Neural progenitor cell (in vitro differentiated cells): ENCODE measurements at regions not wholly inside any gene's neighbourhood (a gene's known extent, or its start where the extent isn't known, plus 50 kb on each side); places are given as distances from the start of the nearest gene placed in this dataset.
"Not testable (repeated sequence)": the region's sequence is repeated elsewhere in the genome, so short reads cannot be mapped to it uniquely, and the experiment has no call there.

ENCODE experiments used
- DNase-seq: peaks from one replicate; pipeline ENCODE4 v3.0.0-alpha.2; 2016; ENCODE audit warnings: low spot score
- H2AFZ ChIP-seq: fragments of 200-600 bp; sonication (generic); replicated peaks from 2 replicates; pipeline ENCODE4 v1.6.1; 2016; ENCODE audit warnings: antibody characterized with exemption
- H3F3A ChIP-seq: fragments of 200-600 bp; sonication (generic); 2 replicates; pipeline ENCODE4 v1.6.1; 2016; ENCODE audit warnings: antibody characterized with exemption, low read depth
- H3K27ac ChIP-seq: fragments of 200-600 bp; sonication (generic); 2 replicates; pipeline ENCODE4 v1.5.1; 2016; ENCODE audit warnings: mild to moderate bottlenecking
- H3K27me3 ChIP-seq: fragments of 200-600 bp; sonication (generic); 2 replicates; pipeline ENCODE4 v1.6.1; 2016; ENCODE audit warnings: mild to moderate bottlenecking, moderate library complexity
- H3K36me3 ChIP-seq: fragments of 200-600 bp; sonication (generic); 2 replicates; pipeline ENCODE4 v1.5.1; 2016
- H3K4me1 ChIP-seq: fragments of 200-600 bp; sonication (generic); 2 replicates; pipeline ENCODE4 v1.6.1; 2016; ENCODE audit warnings: mixed run types
- H3K4me2 ChIP-seq: fragments of 200-600 bp; sonication (generic); 2 replicates; pipeline ENCODE4 v1.6.1; 2016
- H3K4me3 ChIP-seq: fragments of 200-600 bp; sonication (generic); 2 replicates; pipeline ENCODE4 v1.5.1; 2016
- H3K79me2 ChIP-seq: fragments of 200-600 bp; sonication (generic); 2 replicates; pipeline ENCODE4 v1.6.1; 2016; ENCODE audit warnings: low read depth
- H3K9ac ChIP-seq: fragments of 200-600 bp; sonication (generic); 2 replicates; pipeline ENCODE4 v1.6.1; 2016
- H3K9me3 ChIP-seq: fragments of 200-600 bp; sonication (generic); 2 replicates; pipeline ENCODE4 v1.5.1; 2016; ENCODE audit warnings: low read depth
- H4K20me1 ChIP-seq: fragments of 200-600 bp; sonication (generic); 2 replicates; pipeline ENCODE4 v1.6.1; 2016; ENCODE audit warnings: low read depth
- H3K27ac Mint-ChIP-seq: 3 replicates; pipeline ENCODE4 v1.8.0; 2021; ENCODE audit warnings: mixed read lengths
- H3K27me3 Mint-ChIP-seq: 2 replicates; pipeline ENCODE4 v1.8.0; 2022; ENCODE audit warnings: low read depth, mild to moderate bottlenecking, inconsistent platforms, moderate library complexity, mixed read lengths; ENCODE audit not compliant: insufficient read depth
- H3K36me3 Mint-ChIP-seq: 3 replicates; pipeline ENCODE4 v1.8.0; 2021; ENCODE audit warnings: mixed read lengths
- H3K4me1 Mint-ChIP-seq: 3 replicates; pipeline ENCODE4 v1.8.0; 2021; ENCODE audit warnings: mixed read lengths
- H3K4me3 Mint-ChIP-seq: 3 replicates; pipeline ENCODE4 v1.8.0; 2021; ENCODE audit warnings: mild to moderate bottlenecking, moderate library complexity, mixed read lengths
- H3K9me3 Mint-ChIP-seq: 3 replicates; pipeline ENCODE4 v1.8.0; 2020; ENCODE audit warnings: mixed read lengths
- EZH2 ChIP-seq: fragments of 200-600 bp; sonication (generic); IDR thresholded peaks from 2 replicates; pipeline ENCODE4 v1.6.1; 2017; ENCODE audit warnings: antibody characterized with exemption, mild to moderate bottlenecking, moderate library complexity
- EZH2phosphoT487 ChIP-seq: fragments of 200-600 bp; sonication (generic); IDR thresholded peaks from 2 replicates; pipeline ENCODE4 v1.6.1; 2017; ENCODE audit warnings: antibody characterized with exemption
- TF ChIP-seq, protein P1 (sequence below): fragments of 200-600 bp; sonication (generic); IDR thresholded peaks from 2 replicates; pipeline ENCODE4 v1.5.1; 2017; ENCODE audit warnings: antibody characterized with exemption, mild to moderate bottlenecking

DNA sequence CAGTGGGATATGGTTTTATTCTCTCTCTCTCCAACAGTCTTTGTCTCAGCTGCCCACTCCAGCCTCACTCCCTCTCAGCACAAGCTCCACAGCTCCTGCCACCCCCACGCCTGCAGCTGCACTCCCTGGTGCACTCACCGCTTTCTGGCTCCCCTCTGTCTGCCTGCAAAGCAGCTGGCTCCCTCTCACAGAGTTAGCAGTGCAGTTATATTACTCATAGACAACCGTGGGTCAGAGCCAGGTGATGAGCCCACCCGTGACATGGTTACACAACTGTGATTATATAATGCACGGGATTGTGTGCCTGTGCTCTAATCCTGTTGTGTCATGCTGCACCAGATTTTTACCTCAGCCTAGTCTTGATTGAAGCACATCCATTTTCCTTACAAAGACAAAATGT is 276.9 kb upstream of the CHAC2 start:
- Histone ChIP-seq H3K4me1 (no peaks in the 10 kb centered on the region), H2AFZ (peak overlapping the region; percentile 50), H3K79me2 (no peaks in the 10 kb centered on the region), H3K4me3 (no peak overlapping the region), H3K27me3 (no peaks in the 10 kb centered on the region), H3K36me3 (no peaks in the 10 kb centered on the region), H3K9ac (no peak overlapping the region), H3F3A (no peaks in the 10 kb centered on the region), H3K9me3 (no peaks in the 10 kb centered on the region), H3K4me2 (no peak overlapping the region), H3K27ac (no peak overlapping the region), H4K20me1 (no peaks in the 10 kb centered on the region)
- DNase-seq: no peak
- Mint-ChIP-seq H3K27ac (peak overlapping the region; percentile 72), H3K4me1 (peaks cover 8% of the 10 kb centered on the region), H3K4me3 (no peak overlapping the region), H3K36me3 (no peaks in the 10 kb centered on the region), H3K27me3 (no peaks in the 10 kb centered on the region), H3K9me3 (no peaks in the 10 kb centered on the region)
- TF ChIP-seq EZH2phosphoT487 (no peak), EZH2 (no peak)
- TF ChIP-seq, protein P1, sequence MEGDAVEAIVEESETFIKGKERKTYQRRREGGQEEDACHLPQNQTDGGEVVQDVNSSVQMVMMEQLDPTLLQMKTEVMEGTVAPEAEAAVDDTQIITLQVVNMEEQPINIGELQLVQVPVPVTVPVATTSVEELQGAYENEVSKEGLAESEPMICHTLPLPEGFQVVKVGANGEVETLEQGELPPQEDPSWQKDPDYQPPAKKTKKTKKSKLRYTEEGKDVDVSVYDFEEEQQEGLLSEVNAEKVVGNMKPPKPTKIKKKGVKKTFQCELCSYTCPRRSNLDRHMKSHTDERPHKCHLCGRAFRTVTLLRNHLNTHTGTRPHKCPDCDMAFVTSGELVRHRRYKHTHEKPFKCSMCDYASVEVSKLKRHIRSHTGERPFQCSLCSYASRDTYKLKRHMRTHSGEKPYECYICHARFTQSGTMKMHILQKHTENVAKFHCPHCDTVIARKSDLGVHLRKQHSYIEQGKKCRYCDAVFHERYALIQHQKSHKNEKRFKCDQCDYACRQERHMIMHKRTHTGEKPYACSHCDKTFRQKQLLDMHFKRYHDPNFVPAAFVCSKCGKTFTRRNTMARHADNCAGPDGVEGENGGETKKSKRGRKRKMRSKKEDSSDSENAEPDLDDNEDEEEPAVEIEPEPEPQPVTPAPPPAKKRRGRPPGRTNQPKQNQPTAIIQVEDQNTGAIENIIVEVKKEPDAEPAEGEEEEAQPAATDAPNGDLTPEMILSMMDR: no peak

DNA sequence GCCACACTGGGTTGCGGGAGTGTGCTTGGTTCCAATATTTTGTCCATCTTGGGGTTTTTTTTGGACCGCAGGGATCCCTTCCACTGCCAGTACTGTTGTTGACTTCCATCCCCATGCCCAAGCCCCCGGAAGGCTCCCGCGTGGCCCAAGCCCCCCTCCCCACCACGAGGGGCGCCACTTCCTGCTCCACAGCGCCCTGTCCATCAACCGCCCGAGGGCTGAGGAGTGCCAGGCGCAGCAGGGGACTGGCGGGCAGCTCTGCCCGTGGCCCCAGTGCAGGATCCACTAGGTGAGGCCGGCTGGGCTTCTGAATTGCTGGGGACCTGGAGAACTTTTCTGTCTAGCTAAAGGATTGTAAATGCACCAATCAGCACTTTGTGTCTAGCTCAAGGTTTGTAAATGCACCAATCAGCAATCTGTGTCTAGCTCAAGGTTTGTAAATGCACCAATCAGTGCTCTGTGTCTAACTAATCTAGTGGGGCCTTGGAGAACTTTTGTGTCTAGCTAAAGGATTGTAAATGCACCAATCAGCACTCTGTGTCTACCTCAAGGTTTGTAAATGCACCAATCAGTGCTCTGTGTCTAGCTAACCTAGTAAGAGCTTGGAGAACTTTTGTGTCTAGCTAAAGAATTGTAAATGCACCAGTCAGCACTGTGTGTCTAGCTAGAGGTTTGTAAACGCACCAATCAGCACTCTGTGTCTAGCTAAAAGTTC is 281.3 kb upstream of the CHAC2 start:
- not testable (repeated sequence) for H3K4me1 ChIP-seq, H3K27me3 Mint-ChIP-seq, H3K9me3 ChIP-seq, H3K4me1 Mint-ChIP-seq, H3F3A ChIP-seq, H3K9me3 Mint-ChIP-seq, H3K9ac ChIP-seq, H3K4me3 ChIP-seq, H3K27me3 ChIP-seq, H3K4me2 ChIP-seq, H3K36me3 Mint-ChIP-seq, H3K27ac Mint-ChIP-seq, H3K4me3 Mint-ChIP-seq, DNase-seq, H2AFZ ChIP-seq, H3K79me2 ChIP-seq, H3K36me3 ChIP-seq, H3K27ac ChIP-seq, H4K20me1 ChIP-seq

DNA sequence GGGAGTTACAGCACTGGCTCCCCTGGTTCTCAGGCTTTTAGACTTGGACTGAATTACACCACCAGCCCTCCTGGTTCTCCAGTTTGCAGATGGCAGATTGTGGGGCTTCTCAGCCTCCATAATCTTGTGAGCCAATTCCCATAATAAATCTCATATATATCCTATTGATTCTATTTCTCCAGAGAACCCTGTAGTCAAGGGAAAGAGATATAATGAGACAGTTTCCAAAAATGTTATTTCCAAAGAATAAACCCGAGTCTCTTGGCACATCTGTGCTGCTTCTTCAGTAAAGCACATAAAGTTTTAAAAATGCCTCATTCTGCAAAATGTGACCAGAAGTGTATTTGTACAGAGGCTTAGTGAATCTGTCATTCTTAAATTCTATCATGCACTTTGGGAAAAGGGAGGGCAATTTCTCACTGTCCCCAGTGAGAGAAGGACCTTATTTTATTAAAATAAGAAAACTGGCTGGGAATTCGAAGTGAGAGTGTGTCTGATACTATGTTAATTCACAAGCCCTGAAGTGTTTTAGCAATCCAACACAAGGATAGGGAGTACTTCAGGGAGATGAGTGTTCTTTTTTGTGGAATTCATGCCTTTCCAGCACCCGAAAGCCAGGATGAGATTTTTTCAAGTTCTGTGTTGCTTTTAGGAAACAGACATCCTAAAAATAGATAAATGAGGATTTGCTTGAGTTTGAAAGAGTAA is 282.4 kb upstream of the CHAC2 start:
- Histone ChIP-seq H3K4me3 (no peak overlapping the region), H4K20me1 (no peaks in the 10 kb centered on the region), H3K4me2 (no peak overlapping the region), H2AFZ (no peak overlapping the region), H3F3A (no peaks in the 10 kb centered on the region), H3K9me3 (no peaks in the 10 kb centered on the region), H3K27me3 (no peaks in the 10 kb centered on the region), H3K4me1 (no peaks in the 10 kb centered on the region), H3K9ac (no peak overlapping the region), H3K27ac (no peak overlapping the region), H3K79me2 (no peaks in the 10 kb centered on the region), H3K36me3 (no peaks in the 10 kb centered on the region)
- Mint-ChIP-seq H3K36me3 (no peaks in the 10 kb centered on the region), H3K4me3 (no peak overlapping the region), H3K27ac (no peak overlapping the region), H3K27me3 (no peaks in the 10 kb centered on the region), H3K4me1 (no peaks in the 10 kb centered on the region), H3K9me3 (peaks cover 2% of the 10 kb centered on the region)
- TF ChIP-seq, protein P1: no peak
- TF ChIP-seq EZH2phosphoT487 (no peak), EZH2 (no peak)
- no peak for DNase-seq

DNA sequence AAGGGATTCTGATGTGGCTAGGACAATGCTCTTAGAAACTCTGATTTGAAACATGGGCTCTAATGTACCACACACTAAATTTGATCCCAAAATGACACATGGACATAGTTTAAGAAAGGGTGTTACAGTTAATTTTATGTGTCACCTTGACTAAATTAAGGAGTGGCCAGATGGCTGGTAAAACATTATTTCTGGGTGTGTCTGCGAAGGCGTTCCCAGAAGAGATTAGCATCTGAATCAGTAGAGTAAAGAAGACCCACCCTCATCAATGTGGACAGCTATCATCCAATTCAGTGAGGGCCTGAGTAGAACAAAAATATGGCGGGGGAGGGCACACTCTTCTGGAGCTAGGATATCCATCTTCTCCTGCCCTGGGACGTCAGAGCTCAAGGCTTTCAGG is 283.1 kb upstream of the CHAC2 start:
- Mint-ChIP-seq H3K4me3 (no peak overlapping the region), H3K27me3 (no peaks in the 10 kb centered on the region), H3K36me3 (no peaks in the 10 kb centered on the region), H3K4me1 (no peaks in the 10 kb centered on the region), H3K27ac (no peak overlapping the region), H3K9me3 (peaks cover 2% of the 10 kb centered on the region)
- no peak for DNase-seq
- Histone ChIP-seq H4K20me1 (no peaks in the 10 kb centered on the region), H3K27ac (no peak overlapping the region), H3K9ac (no peak overlapping the region), H3K4me3 (no peak overlapping the region), H3F3A (no peaks in the 10 kb centered on the region), H3K4me1 (no peaks in the 10 kb centered on the region), H2AFZ (no peak overlapping the region), H3K27me3 (no peaks in the 10 kb centered on the region), H3K36me3 (no peaks in the 10 kb centered on the region), H3K9me3 (no peaks in the 10 kb centered on the region), H3K4me2 (no peak overlapping the region), H3K79me2 (no peaks in the 10 kb centered on the region)
- TF ChIP-seq EZH2: no peak
- no peak for TF ChIP-seq EZH2phosphoT487
- TF ChIP-seq, protein P1: no peak
